ENCODE measurements at regions not wholly inside any gene's neighbourhood (a gene's known extent, or its start where the extent isn't known, plus 50 kb on each side); places are given as distances from the start of the nearest gene placed in this dataset.

- H3K9ac ChIP-seq (ENCODE audit: insufficient read depth in 1 of 2, low read length in 2 of 2): no peak overlapping the region
- H3K36me3 ChIP-seq (ENCODE audit: control insufficient read depth in 4 of 4, insufficient read depth in 4 of 4, low read length in 4 of 4): no peaks in the 10 kb centered on the region
- H3K4me3 ChIP-seq: no peak overlapping the region
- H3K27ac ChIP-seq (ENCODE audit: low read depth in 1 of 2, low read length in 1 of 2): no peak overlapping the region
- DNase-seq (peak in 1 of 3 donors; percentile 7), ATAC-seq (ENCODE audit: insufficient read depth, low FRiP score) (no peak)
- H3K27me3 ChIP-seq (ENCODE audit: control insufficient read depth in 3 of 3, insufficient read depth in 3 of 3, low read length in 2 of 3): no peaks in the 10 kb centered on the region
- WGBS, 2 donors: 76 to 77% methylated on average over 2 of the region's 2 CpGs
- H3K9me3 ChIP-seq (ENCODE audit: control insufficient read depth in 4 of 4, insufficient read depth in 3 of 4, low read length in 3 of 4): no peaks in the 10 kb centered on the region
- H3K4me1 ChIP-seq (ENCODE audit: control insufficient read depth in 5 of 5, insufficient read depth in 5 of 5, low read length in 5 of 5): no peaks in the 10 kb centered on the region
- TF ChIP-seq CTCF (IDR thresholded peaks at IDR 0.05; ENCODE audit: control extremely low read depth, extremely low read depth): no peak
These were observed 672.2 kb upstream of the LRRN3 start for GRCh38 chr7:110418659-110419280.

- DNase-seq (no peak), ATAC-seq (ENCODE audit: insufficient read depth, low FRiP score) (no peak)
- no peaks in the 10 kb centered on the region for H3K27me3 ChIP-seq (ENCODE audit: control insufficient read depth in 3 of 3, insufficient read depth in 3 of 3, low read length in 2 of 3)
- no peak for TF ChIP-seq CTCF (IDR thresholded peaks at IDR 0.05; ENCODE audit: control extremely low read depth, extremely low read depth)
- H3K27ac ChIP-seq (ENCODE audit: low read depth in 1 of 2, low read length in 1 of 2): no peak overlapping the region
- no peak overlapping the region for H3K4me3 ChIP-seq
- peaks cover 0 to 1% (median 0%) of the 10 kb centered on the region in 4 donors for H3K9me3 ChIP-seq (ENCODE audit: control insufficient read depth in 4 of 4, insufficient read depth in 3 of 4, low read length in 3 of 4)
- H3K9ac ChIP-seq (ENCODE audit: insufficient read depth in 1 of 2, low read length in 2 of 2): no peak overlapping the region
- H3K4me1 ChIP-seq (ENCODE audit: control insufficient read depth in 5 of 5, insufficient read depth in 5 of 5, low read length in 5 of 5): peaks cover 0 to 1% (median 0%) of the 10 kb centered on the region in 5 donors
- 70 to 73% methylated on average over 1 of the region's 1 CpG for WGBS, 2 donors
- no peaks in the 10 kb centered on the region for H3K36me3 ChIP-seq (ENCODE audit: control insufficient read depth in 4 of 4, insufficient read depth in 4 of 4, low read length in 4 of 4)
These were observed 670.1 kb upstream of the LRRN3 start for GRCh38 chr7:110420788-110421187.

- WGBS, 2 donors: 61 to 62% methylated on average over 5 of the region's 5 CpGs
- ATAC-seq (ENCODE audit: insufficient read depth, low FRiP score): no peak
- H3K9me3 ChIP-seq (ENCODE audit: control insufficient read depth in 4 of 4, insufficient read depth in 3 of 4, low read length in 3 of 4): peaks cover 0 to 1% (median 0%) of the 10 kb centered on the region in 4 donors
These were observed 669.3 kb upstream of the LRRN3 start for GRCh38 chr7:110421490-110422241.

More at GRCh38 chr7:110421490-110422241, 669.3 kb upstream of the LRRN3 start:
- Histone ChIP-seq H3K27me3 (ENCODE audit: control insufficient read depth in 3 of 3, insufficient read depth in 3 of 3, low read length in 2 of 3) (no peaks in the 10 kb centered on the region), H3K36me3 (ENCODE audit: control insufficient read depth in 4 of 4, insufficient read depth in 4 of 4, low read length in 4 of 4) (no peaks in the 10 kb centered on the region), H3K9ac (ENCODE audit: insufficient read depth in 1 of 2, low read length in 2 of 2) (no peak overlapping the region), H3K4me3 (no peak overlapping the region), H3K4me1 (ENCODE audit: control insufficient read depth in 5 of 5, insufficient read depth in 5 of 5, low read length in 5 of 5) (peaks cover 0 to 1% (median 0%) of the 10 kb centered on the region in 5 donors), H3K27ac (ENCODE audit: low read depth in 1 of 2, low read length in 1 of 2) (no peak overlapping the region)
- DNase-seq: no peak
- no peak for TF ChIP-seq CTCF (IDR thresholded peaks at IDR 0.05; ENCODE audit: control extremely low read depth, extremely low read depth)
